NB4 (cell line): ENCODE measurements at regions not wholly inside any gene's neighbourhood (a gene's known extent, or its start where the extent isn't known, plus 50 kb on each side); places are given as distances from the start of the nearest gene placed in this dataset.
"Not testable (repeated sequence)": the region's sequence is repeated elsewhere in the genome, so short reads cannot be mapped to it uniquely, and the experiment has no call there.

ENCODE experiments used
- DNase-seq: peaks from one replicate; pipeline ENCODE4 v3.0.0; 2010; ENCODE audit warnings: low read depth
- H3K4me3 ChIP-seq: one replicate; pipeline ENCODE4 v1.5.1; 2011; ENCODE audit warnings: mild to moderate bottlenecking, low read depth, low read length, moderate library complexity
- CTCF ChIP-seq: IDR thresholded peaks from one replicate; pipeline ENCODE4 v1.5.1; 2012; ENCODE audit warnings: low read depth, low read length
- MYC ChIP-seq: IDR thresholded peaks from 2 replicates; pipeline ENCODE4 v1.6.1; 2011; ENCODE audit warnings: low read depth, low read length
- POLR2A ChIP-seq: IDR thresholded peaks from 2 replicates; pipeline ENCODE4 v1.6.1; 2011; ENCODE audit warnings: mild to moderate bottlenecking; ENCODE audit not compliant: insufficient read length; ENCODE audit errors: extremely low read depth
- TF ChIP-seq, protein P1 (sequence below): IDR thresholded peaks from 2 replicates; pipeline ENCODE4 v1.6.1; 2011; ENCODE audit warnings: low read depth, low read length

DNA sequence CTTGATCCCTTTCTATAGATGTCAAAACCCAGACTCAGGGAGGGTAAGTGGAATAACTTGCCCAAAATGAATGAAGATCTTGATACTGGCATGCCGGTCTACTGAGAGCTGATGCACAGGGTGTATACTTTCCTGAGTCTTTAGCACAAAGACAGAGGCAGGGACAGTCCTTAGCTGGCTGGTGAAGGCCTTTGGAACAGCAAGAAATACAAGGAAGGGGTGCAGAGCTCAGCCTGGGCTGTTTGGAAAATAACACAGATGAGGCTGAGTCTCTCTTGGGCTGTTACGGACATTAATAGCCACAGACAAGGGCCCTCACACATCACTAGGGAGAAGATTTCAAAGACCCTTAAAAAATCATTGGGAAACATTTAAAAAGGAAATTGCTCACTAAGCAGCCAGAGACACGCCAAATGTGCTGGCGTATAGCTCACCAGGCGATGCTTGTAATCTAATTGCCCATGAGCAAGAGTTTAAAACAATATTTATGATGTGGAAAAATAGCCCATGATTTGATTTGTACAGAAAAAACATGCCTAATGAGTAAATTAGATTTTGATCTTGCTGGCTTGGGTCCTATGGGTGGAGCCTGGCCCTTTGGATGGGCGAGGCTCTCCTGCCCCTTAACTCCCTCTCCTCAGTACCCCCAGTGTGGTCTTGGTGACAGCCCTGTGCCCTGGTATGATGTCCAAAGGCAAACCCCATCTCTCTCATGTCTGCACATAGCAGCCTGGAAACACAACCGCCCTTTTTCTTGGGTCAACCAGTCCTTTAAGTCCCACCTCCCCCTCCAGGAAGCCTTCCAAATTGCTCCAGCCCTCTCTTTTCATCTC lies 81.8 kb upstream of the MRPS22 start:
- no peak overlapping the region for H3K4me3 ChIP-seq
- DNase-seq, result no peak

GRCh38 chr3:139263798-139264197 lies 80.0 kb upstream of the MRPS22 start:
- DNase-seq, result no peak
- no peak overlapping the region for H3K4me3 ChIP-seq
- TF ChIP-seq CTCF (no peak), POLR2A (no peak), MYC (no peak)
- TF ChIP-seq, protein P1, sequence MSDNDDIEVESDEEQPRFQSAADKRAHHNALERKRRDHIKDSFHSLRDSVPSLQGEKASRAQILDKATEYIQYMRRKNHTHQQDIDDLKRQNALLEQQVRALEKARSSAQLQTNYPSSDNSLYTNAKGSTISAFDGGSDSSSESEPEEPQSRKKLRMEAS, result no peak

More for the DNA sequence above, 81.8 kb upstream of the MRPS22 start:
- TF ChIP-seq, protein P1, result no peak

DNA sequence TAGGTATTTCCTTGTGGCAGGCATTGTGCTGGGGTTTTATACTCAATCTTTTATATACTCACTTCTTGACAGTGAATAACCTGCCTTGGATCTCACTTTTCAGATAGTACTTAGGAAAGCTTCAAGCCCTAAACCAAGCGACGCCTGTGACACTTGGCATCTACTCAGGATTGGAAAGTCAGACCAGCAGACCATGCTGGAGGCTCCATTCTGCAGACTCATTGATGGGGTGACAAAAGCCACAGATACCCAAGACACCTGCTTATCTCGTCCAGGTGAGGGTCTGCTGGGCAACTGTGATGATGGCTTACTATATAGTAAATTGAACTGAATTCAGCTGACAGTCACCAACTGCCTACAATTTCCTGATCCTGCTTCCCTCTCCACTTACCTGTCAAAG lies 79.4 kb upstream of the MRPS22 start:
- no peak for DNase-seq
- H3K4me3 ChIP-seq, result no peak overlapping the region
- no peak for TF ChIP-seq POLR2A

DNA sequence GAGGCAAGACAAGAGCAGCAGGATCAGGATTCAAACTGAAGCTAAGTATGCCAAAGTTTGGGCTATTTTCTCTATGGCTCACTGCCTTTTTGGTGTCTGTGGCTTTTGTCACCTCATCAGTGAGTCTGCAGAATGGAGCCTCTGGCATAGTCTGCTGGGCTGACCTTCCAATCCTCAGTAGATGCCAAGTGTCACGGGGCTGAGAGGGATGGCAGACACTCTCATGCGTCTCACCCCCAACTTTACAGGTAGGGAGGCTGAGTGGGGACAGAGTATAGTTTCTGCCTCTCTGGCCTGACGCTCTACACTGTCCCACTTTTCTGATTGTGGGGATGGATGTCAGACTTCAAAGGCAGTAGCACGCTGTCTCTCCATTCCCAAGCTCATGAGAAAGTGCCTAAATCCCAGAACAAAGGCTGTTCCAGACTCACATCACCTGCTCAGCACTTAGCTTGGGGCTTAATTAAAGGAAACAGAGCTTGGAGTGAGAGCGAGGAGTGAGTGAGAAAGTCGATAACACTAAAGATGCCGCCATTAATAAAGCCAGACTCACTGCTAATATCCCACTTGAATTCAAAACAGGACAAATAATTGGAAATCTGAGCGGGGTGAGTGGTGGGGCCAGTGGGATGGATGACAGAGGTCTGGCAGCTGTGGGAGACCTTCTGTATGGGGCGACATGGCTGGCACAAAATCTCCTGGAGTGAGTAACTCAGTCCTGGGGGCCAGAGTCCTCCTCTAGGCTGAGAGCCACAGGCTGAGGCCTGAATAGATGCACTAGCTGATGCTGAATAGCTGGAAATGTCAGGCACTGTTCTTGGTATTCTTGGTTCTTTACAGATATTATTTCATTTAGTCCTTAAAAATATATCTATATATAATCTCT lies 78.4 kb upstream of the MRPS22 start:
- DNase-seq, result no peak
- TF ChIP-seq MYC (no peak), CTCF (no peak), POLR2A (no peak)
- TF ChIP-seq, protein P1, result no peak
- no peak overlapping the region for H3K4me3 ChIP-seq

DNA sequence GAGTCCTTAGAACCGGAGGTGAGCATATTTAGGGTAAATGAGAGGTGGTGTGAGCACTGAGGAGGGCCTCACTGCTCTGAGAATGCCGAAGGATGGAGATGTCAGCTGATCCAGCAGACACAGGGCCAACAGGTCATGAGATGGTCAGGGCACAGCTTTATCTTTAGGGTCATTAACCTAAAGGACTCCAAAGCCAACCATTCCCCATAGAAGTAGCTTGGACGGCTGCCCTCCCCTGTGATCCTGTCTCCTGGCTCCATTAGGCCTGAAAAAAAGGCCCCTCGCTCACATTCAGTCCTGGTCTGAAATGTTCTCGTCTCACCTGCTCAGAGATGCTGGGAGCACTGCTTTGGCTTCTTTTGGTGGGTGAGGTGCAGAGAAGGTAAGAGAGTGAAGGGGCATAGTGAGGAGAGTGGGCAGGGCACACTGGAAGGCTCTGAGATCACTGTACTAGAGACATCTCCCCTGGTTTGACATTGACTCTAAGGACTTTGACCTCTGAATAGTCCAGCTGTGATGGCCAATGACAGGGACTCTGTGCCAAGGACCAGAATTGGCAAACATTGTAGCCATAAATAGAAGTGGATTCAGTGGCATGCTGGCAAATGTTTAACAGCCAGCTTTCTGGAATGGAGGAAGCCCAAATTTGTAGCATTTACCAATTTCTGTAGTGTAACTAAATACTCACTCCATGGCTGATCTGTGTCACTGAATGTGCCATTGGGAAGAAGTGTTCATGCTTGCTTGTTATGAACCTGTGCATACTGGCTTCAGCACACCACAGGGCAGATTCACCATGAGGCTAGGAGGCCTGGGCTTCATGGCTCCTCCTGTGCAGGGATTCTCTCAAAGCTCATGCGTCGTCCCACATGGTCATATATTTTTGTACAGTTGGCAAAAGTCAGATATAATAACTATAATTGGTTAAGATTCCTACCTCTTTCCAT lies 76.2 kb upstream of the MRPS22 start:
- H3K4me3 ChIP-seq, result no peak overlapping the region
- no peak for DNase-seq
- TF ChIP-seq CTCF (no peak), MYC (no peak), POLR2A (no peak)
- TF ChIP-seq, protein P1, result no peak

GRCh38 chr3:139269984-139270383 lies 73.8 kb upstream of the MRPS22 start:
- no peak for DNase-seq
- TF ChIP-seq CTCF (no peak), MYC (no peak), POLR2A (no peak)
- TF ChIP-seq, protein P1, result no peak
- H3K4me3 ChIP-seq, result no peak overlapping the region

DNA sequence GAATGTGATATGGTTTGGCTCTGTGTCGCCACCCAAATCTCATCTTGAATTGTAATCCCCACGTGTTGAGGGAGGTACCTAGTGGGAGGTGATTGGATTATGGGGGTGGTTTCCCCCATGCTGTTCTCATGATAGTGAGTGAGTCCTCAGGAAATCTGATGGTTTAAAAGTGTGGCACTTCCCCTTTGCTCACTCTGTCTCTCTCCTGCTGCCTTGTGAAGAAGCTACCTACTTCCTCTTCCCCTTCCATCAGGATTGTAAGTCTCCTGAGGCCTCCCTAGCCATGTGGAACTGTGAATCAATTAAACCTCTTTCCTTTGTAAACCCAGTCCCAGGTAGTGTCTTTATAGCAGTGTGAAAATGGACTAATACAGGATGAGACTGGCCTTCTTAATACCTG lies 73.2 kb upstream of the MRPS22 start:
- not testable (repeated sequence) for H3K4me3 ChIP-seq
- peak; percentile 34 for DNase-seq
